HG02938 (cell line): ENCODE measurements at regions not wholly inside any gene's neighbourhood (a gene's known extent, or its start where the extent isn't known, plus 50 kb on each side); places are given as distances from the start of the nearest gene placed in this dataset.
"Not testable (repeated sequence)": the region's sequence is repeated elsewhere in the genome, so short reads cannot be mapped to it uniquely, and the experiment has no call there.

Source experiments
- ATAC-seq: cut with Tn5 transposase; IDR thresholded peaks from one replicate; pipeline ENCODE4 v1.9.1; 2021; ENCODE audit warnings: mild to moderate bottlenecking, moderate library complexity; ENCODE audit not compliant: unreplicated experiment

GRCh38 chr6:11457422-11457821 is 80.1 kb upstream of the TMEM170B start:
- ATAC-seq: not testable (repeated sequence)

- ATAC-seq: not testable (repeated sequence)
These were observed 85.4 kb upstream of the TMEM170B start for GRCh38 chr6:11452106-11452505.

- ATAC-seq: no peak
These were observed 87.5 kb upstream of the TMEM170B start for GRCh38 chr6:11450037-11450436.

GRCh38 chr6:11449408-11449807 is 88.1 kb upstream of the TMEM170B start:
- ATAC-seq: no peak

- ATAC-seq: no peak
These were observed 89.5 kb upstream of the TMEM170B start for GRCh38 chr6:11448038-11448437.

GRCh38 chr6:11447265-11447664 is 90.3 kb upstream of the TMEM170B start:
- no peak for ATAC-seq

GRCh38 chr6:11445146-11445545 is 92.4 kb upstream of the TMEM170B start:
- no peak for ATAC-seq

- ATAC-seq: not testable (repeated sequence)
These were observed 94.4 kb upstream of the TMEM170B start for GRCh38 chr6:11443125-11443524.

GRCh38 chr6:11442495-11442894 is 95.1 kb upstream of the TMEM170B start:
- no peak for ATAC-seq

GRCh38 chr6:11439876-11440275 is 97.7 kb upstream of the TMEM170B start:
- ATAC-seq: no peak

GRCh38 chr6:11439017-11439420 is 98.5 kb upstream of the TMEM170B start:
- no peak for ATAC-seq

GRCh38 chr6:11437824-11438459 is 99.6 kb upstream of the TMEM170B start:
- ATAC-seq: no peak

GRCh38 chr6:11436508-11437096 is 100.9 kb upstream of the TMEM170B start:
- ATAC-seq: no peak

GRCh38 chr6:11434565-11435326 is 102.8 kb upstream of the TMEM170B start:
- no peak for ATAC-seq

GRCh38 chr6:11433860-11434259 is 103.7 kb upstream of the TMEM170B start:
- no peak for ATAC-seq

GRCh38 chr6:11432713-11433450 is 104.7 kb upstream of the TMEM170B start:
- no peak for ATAC-seq

- no peak for ATAC-seq
These were observed 105.5 kb upstream of the TMEM170B start for GRCh38 chr6:11432091-11432490.

- ATAC-seq: no peak
These were observed 106.1 kb upstream of the TMEM170B start for GRCh38 chr6:11431455-11431937.

- ATAC-seq: no peak
These were observed 107.5 kb upstream of the TMEM170B start for GRCh38 chr6:11430036-11430435.

- ATAC-seq: peak; percentile 35
These were observed 108.0 kb upstream of the TMEM170B start for GRCh38 chr6:11429577-11429976.

GRCh38 chr6:11428895-11429294 is 108.7 kb upstream of the TMEM170B start:
- peak; percentile 43 for ATAC-seq
